MM.1S (cell line): ENCODE measurements at regions not wholly inside any gene's neighbourhood (a gene's known extent, or its start where the extent isn't known, plus 50 kb on each side); places are given as distances from the start of the nearest gene placed in this dataset.

Experiments used
- CTCF ChIP-seq: fragments of 300-600 bp; sonication (generic); IDR thresholded peaks from 2 replicates; pipeline ENCODE4 v1.5.1; 2016; ENCODE audit warnings: antibody characterized with exemption, low read length, mixed read lengths
- EZH2 ChIP-seq: fragments of 300-600 bp; sonication (generic); optimal IDR thresholded peaks from 2 replicates; pipeline ENCODE3; 2017; ENCODE audit warnings: low read depth, mild to moderate bottlenecking, antibody characterized with exemption, low read length, mixed read lengths
- EZH2phosphoT487 ChIP-seq: fragments of 300-600 bp; sonication (generic); IDR thresholded peaks from 2 replicates; pipeline ENCODE4 v1.6.1; 2018; ENCODE audit warnings: antibody characterized with exemption, low read length

- TF ChIP-seq CTCF (no peak), EZH2phosphoT487 (no peak), EZH2 (no peak)
These were observed 587.4 kb downstream of the PRELID2 start for GRCh38 chr5:145247745-145248040.
